Uterus (tissue), 3 donors: ENCODE measurements at regions not wholly inside any gene's neighbourhood (a gene's known extent, or its start where the extent isn't known, plus 50 kb on each side); places are given as distances from the start of the nearest gene placed in this dataset.

ENCODE experiments used
- DNase-seq, 2 donors: peaks; one replicate each; pipeline ENCODE4 v3.0.0-alpha.2; 2019 to 2020
- H3K27ac ChIP-seq, 2 donors: fragments of 200-600 bp; sonication (generic); 1 replicate in 1 of 2; 2 replicates in 1 of 2; pipeline ENCODE4 v1.5.1; 2016 to 2018
- H3K27me3 ChIP-seq, 2 donors: fragments of 200-600 bp; sonication (generic); one replicate each; pipeline ENCODE4 v1.5.1; 2018 to 2019; ENCODE audit warnings: control low read depth in 1 of 2
- H3K36me3 ChIP-seq, 2 donors: fragments of 200-600 bp; sonication (generic); one replicate each; pipeline ENCODE4 v1.5.1; 2019; ENCODE audit warnings: control low read depth in 1 of 2
- H3K4me1 ChIP-seq, 2 donors: fragments of 200-600 bp; sonication (generic); one replicate each; pipeline ENCODE4 v1.5.1; 2018 to 2019; ENCODE audit warnings: control low read depth in 1 of 2
- H3K4me3 ChIP-seq, 2 donors: fragments of 200-600 bp; sonication (generic); 1 replicate in 1 of 2; 2 replicates in 1 of 2; pipeline ENCODE4 v1.5.1; 2018 to 2019; ENCODE audit warnings: mild to moderate bottlenecking in 1 of 2
- H3K9me3 ChIP-seq, 2 donors: fragments of 200-600 bp; sonication (generic); one replicate each; pipeline ENCODE4 v1.5.1; 2019; ENCODE audit warnings: control low read depth in 1 of 2
- CTCF ChIP-seq, 4 experiments: fragments of 200-600 bp in 2 of 4; fragments of 450-650 bp in 2 of 4; sonication (generic) in 2 of 4; IDR thresholded peaks; one replicate each; pipeline ENCODE4 v1.5.1; 2016 to 2019; ENCODE audit warnings: antibody characterized with exemption in 4 of 4, mild to moderate bottlenecking in 2 of 4, moderate library complexity in 1 of 4
- POLR2A ChIP-seq, 2 donors: fragments of 450-650 bp; IDR thresholded peaks; one replicate each; pipeline ENCODE4 v1.6.1; 2016; ENCODE audit warnings: antibody characterized with exemption in 2 of 2, mild to moderate bottlenecking in 1 of 2, moderate library complexity in 1 of 2
- intact Hi-C: fragments of 100-400 bp; cut with DNase I; formaldehyde crosslinking; loops from one replicate; pipeline ENCODE4 v1.15.1; 2023; ENCODE audit warnings: low total_unique reads
- donor health status: DM: yes; HTN: yes; CAD: no.

- H3K4me1 ChIP-seq, result no peaks in the 10 kb centered on the region
- H3K27ac ChIP-seq, result no peak overlapping the region
- TF ChIP-seq CTCF (IDR thresholded peaks at IDR 0.05) (no peak), POLR2A (IDR thresholded peaks at IDR 0.05) (no peak)
- DNase-seq, result no peak
- intact Hi-C loops, result no loop called here
- H3K9me3 ChIP-seq, result peaks cover 0 to 5% of the 10 kb centered on the region in 2 donors
- H3K27me3 ChIP-seq, result no peaks in the 10 kb centered on the region
- no peaks in the 10 kb centered on the region for H3K36me3 ChIP-seq
- H3K4me3 ChIP-seq, result no peak overlapping the region
These were observed 103.3 kb upstream of the CNTLN start for GRCh38 chr9:17031546-17031945.

GRCh38 chr9:17025281-17025680, 109.6 kb upstream of the CNTLN start:
- no peaks in the 10 kb centered on the region for H3K36me3 ChIP-seq

GRCh38 chr9:17024129-17024528, 110.7 kb upstream of the CNTLN start:
- Histone ChIP-seq H3K27ac (no peak overlapping the region), H3K9me3 (no peaks in the 10 kb centered on the region), H3K4me1 (no peaks in the 10 kb centered on the region), H3K4me3 (no peak overlapping the region), H3K27me3 (no peaks in the 10 kb centered on the region), H3K36me3 (no peaks in the 10 kb centered on the region)
- no peak for TF ChIP-seq CTCF (IDR thresholded peaks at IDR 0.05)
- TF ChIP-seq POLR2A (IDR thresholded peaks at IDR 0.05), result no peak
- intact Hi-C loops, result no loop called here
- DNase-seq, result no peak

More at GRCh38 chr9:17025281-17025680, 109.6 kb upstream of the CNTLN start:
- Histone ChIP-seq H3K4me1 (no peaks in the 10 kb centered on the region), H3K4me3 (no peak overlapping the region), H3K27me3 (no peaks in the 10 kb centered on the region), H3K27ac (no peak overlapping the region), H3K9me3 (peaks cover 0 to 5% of the 10 kb centered on the region in 2 donors)
- DNase-seq, result no peak
- intact Hi-C loops, result no loop called here
- no peak for TF ChIP-seq CTCF (IDR thresholded peaks at IDR 0.05)

- Histone ChIP-seq H3K27me3 (no peaks in the 10 kb centered on the region), H3K4me1 (no peaks in the 10 kb centered on the region), H3K4me3 (no peak overlapping the region), H3K27ac (no peak overlapping the region), H3K9me3 (no peaks in the 10 kb centered on the region), H3K36me3 (no peaks in the 10 kb centered on the region)
- no peak for DNase-seq
- intact Hi-C loops, result no loop called here
- no peak for TF ChIP-seq CTCF (IDR thresholded peaks at IDR 0.05)
These were observed 113.4 kb upstream of the CNTLN start for GRCh38 chr9:17021387-17021970.

GRCh38 chr9:17019398-17019797, 115.4 kb upstream of the CNTLN start:
- Histone ChIP-seq H3K4me1 (no peaks in the 10 kb centered on the region), H3K36me3 (no peaks in the 10 kb centered on the region), H3K27me3 (no peaks in the 10 kb centered on the region), H3K9me3 (no peaks in the 10 kb centered on the region), H3K27ac (no peak overlapping the region), H3K4me3 (no peak overlapping the region)
- intact Hi-C loops, result no loop called here
- DNase-seq, result no peak
- no peak for TF ChIP-seq POLR2A (IDR thresholded peaks at IDR 0.05)
